ENCODE measurements at regions not wholly inside any gene's neighbourhood (a gene's known extent, or its start where the extent isn't known, plus 50 kb on each side); places are given as distances from the start of the nearest gene placed in this dataset.
"Not testable (repeated sequence)": the region's sequence is repeated elsewhere in the genome, so short reads cannot be mapped to it uniquely, and the experiment has no call there.

DNA sequence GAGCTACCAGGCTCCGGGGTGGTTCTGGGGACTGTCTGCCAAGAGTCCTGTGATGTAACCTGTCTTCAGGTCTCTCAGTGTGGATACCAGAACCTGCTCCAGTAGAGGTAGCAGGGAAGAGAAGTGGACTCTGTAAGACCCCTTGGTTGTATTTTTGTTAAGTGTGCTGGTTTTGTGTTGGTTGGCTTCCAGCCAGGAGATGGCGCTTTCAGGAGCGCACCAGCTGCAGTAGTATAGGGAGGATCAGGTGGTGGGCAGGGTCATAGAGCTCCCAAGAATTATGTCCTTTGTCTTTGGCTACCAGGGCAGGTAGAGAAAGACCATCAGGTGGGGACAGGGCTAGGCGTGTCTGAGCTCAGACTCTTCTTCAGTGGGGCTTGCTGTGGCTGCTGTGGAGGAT is 1147.2 kb upstream of the ADGRL4 start:
- no peaks in the 10 kb centered on the region for H3K36me3 ChIP-seq (ENCODE audit: control insufficient read depth, insufficient read depth, low read length)
- H3K27me3 ChIP-seq (ENCODE audit: control insufficient read depth, insufficient read depth, low read length, poor library complexity, severe bottlenecking), result no peaks in the 10 kb centered on the region
- H3K27ac ChIP-seq (ENCODE audit: insufficient read depth, low read depth, low read length, poor library complexity, severe bottlenecking), result no peak overlapping the region
- H3K4me1 ChIP-seq (ENCODE audit: control insufficient read depth, insufficient read depth, low read length), result no peaks in the 10 kb centered on the region
- 95 to 96% methylated on average over 4 of the region's 4 CpGs for WGBS, 2 experiments
- no peaks in the 10 kb centered on the region for H3K9me3 ChIP-seq (ENCODE audit: control insufficient read depth, low read length)
- no peak overlapping the region for H3K4me3 ChIP-seq (ENCODE audit: insufficient read depth, low read depth, low read length)

DNA sequence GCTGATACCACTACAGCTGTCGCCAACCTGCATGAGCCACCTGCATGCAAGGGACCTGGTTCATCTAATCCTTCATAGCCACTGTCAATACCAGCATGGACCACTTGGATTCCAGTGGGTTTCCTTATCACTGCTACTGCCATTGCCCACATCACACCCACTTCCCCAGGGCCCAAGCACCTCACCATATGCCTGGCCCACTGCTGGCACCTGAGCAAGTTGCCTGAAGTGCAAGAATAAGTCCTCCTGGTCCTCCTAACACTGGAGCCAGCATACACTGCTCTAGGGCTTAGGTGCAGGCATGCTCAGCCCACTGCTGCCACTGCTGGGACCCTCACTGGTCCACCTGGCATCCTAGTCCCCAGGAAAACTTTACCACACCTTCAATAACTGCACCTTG is 1136.8 kb upstream of the ADGRL4 start:
- Histone ChIP-seq H3K4me3 (ENCODE audit: insufficient read depth, low read depth, low read length) (no peak overlapping the region), H3K9me3 (ENCODE audit: control insufficient read depth, low read length) (no peaks in the 10 kb centered on the region), H3K27ac (ENCODE audit: insufficient read depth, low read depth, low read length, poor library complexity, severe bottlenecking) (no peak overlapping the region), H3K4me1 (ENCODE audit: control insufficient read depth, insufficient read depth, low read length) (no peaks in the 10 kb centered on the region), H3K36me3 (ENCODE audit: control insufficient read depth, insufficient read depth, low read length) (no peaks in the 10 kb centered on the region), H3K27me3 (ENCODE audit: control insufficient read depth, insufficient read depth, low read length, poor library complexity, severe bottlenecking) (no peaks in the 10 kb centered on the region)
- WGBS, 2 experiments, result 41% methylated on average over 1 of the region's 1 CpG

DNA sequence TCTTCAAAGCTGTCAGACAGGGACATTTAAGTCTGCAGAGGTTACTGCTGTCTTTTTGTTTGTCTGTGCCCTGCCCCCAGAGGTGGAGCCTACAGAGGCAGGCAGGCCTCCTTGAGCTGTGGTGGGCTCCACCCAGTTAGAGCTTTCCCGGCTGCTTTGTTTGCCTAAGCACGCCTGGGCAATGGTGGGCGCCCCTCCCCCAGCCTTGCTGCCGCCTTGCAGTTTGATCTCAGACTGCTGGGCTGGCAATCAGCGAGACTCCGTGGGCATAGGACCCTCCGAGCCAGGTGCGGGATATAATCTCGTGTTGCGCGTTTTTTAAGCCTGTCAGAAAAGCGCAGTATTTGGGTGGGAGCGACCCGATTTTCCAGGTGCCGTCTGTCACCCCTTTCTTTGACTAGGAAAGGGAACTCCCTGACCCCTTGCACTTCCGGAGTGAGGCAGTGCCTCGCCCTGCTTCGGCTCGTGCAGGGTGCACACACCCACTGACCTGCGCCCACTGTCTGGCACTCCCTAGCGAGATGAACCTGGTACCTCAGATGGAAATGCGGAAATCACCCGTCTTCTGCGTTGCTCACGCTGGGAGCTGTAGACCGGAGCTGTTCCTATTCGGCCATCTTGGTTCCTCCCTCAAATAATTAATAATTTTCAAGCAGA is 1131.5 kb upstream of the ADGRL4 start:
- not testable (repeated sequence) for H3K36me3 ChIP-seq (ENCODE audit: control insufficient read depth, insufficient read depth, low read length); H3K4me3 ChIP-seq (ENCODE audit: insufficient read depth, low read depth, low read length); H3K27ac ChIP-seq (ENCODE audit: insufficient read depth, low read depth, low read length, poor library complexity, severe bottlenecking); H3K9me3 ChIP-seq (ENCODE audit: control insufficient read depth, low read length); H3K27me3 ChIP-seq (ENCODE audit: control insufficient read depth, insufficient read depth, low read length, poor library complexity, severe bottlenecking); H3K4me1 ChIP-seq (ENCODE audit: control insufficient read depth, insufficient read depth, low read length)
- WGBS, 2 experiments, result 86 to 88% methylated on average over 27 of the region's 27 CpGs

DNA sequence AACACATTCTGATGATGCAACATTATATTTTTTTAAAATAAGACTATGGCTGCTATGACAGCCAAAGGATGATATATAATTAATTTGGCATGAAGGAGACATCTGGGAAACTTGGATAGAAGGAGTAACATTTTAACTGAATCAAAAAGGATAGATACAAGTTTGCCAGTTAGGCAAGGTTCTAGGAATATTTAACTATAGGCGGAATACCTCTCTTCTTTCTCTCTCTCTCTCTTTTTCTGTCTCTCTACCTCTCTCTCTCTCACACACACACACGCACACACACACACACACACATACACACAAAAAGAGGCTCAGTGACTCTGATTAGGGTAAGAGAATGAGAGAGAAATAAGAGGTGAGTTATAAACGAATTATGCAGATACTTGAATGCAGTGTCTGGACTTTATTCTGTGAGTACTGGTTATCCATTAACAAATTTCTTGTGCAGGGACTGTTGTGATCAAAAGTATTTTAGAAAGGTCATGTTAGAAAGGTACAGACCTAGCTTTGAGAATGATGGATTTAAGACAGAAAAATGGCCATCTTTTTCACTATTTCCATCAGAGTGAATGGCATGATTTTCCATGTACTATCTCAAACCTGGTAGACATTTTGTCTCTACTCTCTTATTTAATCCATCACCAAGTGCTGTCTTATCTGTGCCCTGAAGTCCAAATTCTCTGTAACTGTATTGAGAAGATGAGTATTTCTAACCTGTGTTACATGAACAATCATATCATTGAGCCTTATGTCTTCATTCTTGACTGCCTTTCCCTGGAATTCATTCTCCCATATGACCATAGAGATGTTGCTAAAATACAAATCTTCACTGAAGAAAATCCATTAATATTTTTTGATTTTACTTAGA is 1106.9 kb upstream of the ADGRL4 start:
- WGBS, 2 experiments, result 86 to 94% methylated on average over 1 to 3 of the region's 3 CpGs
- H3K27ac ChIP-seq (ENCODE audit: insufficient read depth, low read depth, low read length, poor library complexity, severe bottlenecking), result no peak overlapping the region
- H3K9me3 ChIP-seq (ENCODE audit: control insufficient read depth, low read length), result no peaks in the 10 kb centered on the region
- H3K4me3 ChIP-seq (ENCODE audit: insufficient read depth, low read depth, low read length), result no peak overlapping the region
- H3K27me3 ChIP-seq (ENCODE audit: control insufficient read depth, insufficient read depth, low read length, poor library complexity, severe bottlenecking), result no peaks in the 10 kb centered on the region
- no peaks in the 10 kb centered on the region for H3K36me3 ChIP-seq (ENCODE audit: control insufficient read depth, insufficient read depth, low read length)
- H3K4me1 ChIP-seq (ENCODE audit: control insufficient read depth, insufficient read depth, low read length), result no peaks in the 10 kb centered on the region

DNA sequence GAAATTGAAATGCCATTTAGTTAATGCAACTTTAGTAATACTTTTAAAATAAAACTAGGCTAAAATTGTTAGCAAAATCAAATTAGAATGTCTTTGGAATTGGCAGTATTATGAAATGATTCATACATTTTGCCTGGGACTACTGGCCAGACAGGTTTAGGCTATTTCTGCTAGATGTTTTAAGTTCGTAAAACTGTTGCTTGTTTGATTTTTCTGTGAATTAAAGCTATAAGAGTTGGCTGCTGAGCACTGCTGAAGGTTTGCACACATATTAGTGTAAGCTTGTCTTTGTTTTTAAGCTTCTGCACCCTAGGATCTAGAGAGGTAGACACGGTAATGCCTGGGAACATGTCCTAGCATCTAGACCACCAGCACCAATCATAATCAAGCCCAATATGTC is 1094.6 kb upstream of the ADGRL4 start:
- no peaks in the 10 kb centered on the region for H3K4me1 ChIP-seq (ENCODE audit: control insufficient read depth, insufficient read depth, low read length)
- H3K36me3 ChIP-seq (ENCODE audit: control insufficient read depth, insufficient read depth, low read length), result no peaks in the 10 kb centered on the region
- 95 to 98% methylated on average over 2 of the region's 2 CpGs for WGBS, 2 experiments
- no peaks in the 10 kb centered on the region for H3K27me3 ChIP-seq (ENCODE audit: control insufficient read depth, insufficient read depth, low read length, poor library complexity, severe bottlenecking)
- no peak overlapping the region for H3K27ac ChIP-seq (ENCODE audit: insufficient read depth, low read depth, low read length, poor library complexity, severe bottlenecking)
- no peaks in the 10 kb centered on the region for H3K9me3 ChIP-seq (ENCODE audit: control insufficient read depth, low read length)
- H3K4me3 ChIP-seq (ENCODE audit: insufficient read depth, low read depth, low read length), result no peak overlapping the region

DNA sequence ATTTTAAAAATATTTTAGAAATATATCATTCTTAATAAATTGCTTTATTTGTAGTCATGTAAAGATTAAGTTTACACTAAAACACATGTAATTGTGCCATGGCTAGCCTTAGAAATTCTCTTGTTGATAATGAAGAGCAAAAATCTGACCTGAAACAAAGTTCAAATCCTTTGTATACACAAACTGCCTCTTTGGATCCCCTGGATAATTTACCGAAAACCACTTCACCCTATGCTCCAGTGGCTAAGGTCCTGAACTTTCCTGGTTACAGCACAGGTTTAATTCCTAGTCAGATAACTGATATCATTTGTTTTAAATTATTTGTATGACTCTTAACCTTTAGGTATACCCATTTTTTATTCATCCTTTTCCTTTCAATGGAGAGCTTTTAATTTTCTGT is 1093.2 kb upstream of the ADGRL4 start:
- H3K36me3 ChIP-seq (ENCODE audit: control insufficient read depth, insufficient read depth, low read length), result no peaks in the 10 kb centered on the region
- no peaks in the 10 kb centered on the region for H3K9me3 ChIP-seq (ENCODE audit: control insufficient read depth, low read length)
- H3K4me1 ChIP-seq (ENCODE audit: control insufficient read depth, insufficient read depth, low read length), result no peaks in the 10 kb centered on the region
- no peak overlapping the region for H3K4me3 ChIP-seq (ENCODE audit: insufficient read depth, low read depth, low read length)
- H3K27me3 ChIP-seq (ENCODE audit: control insufficient read depth, insufficient read depth, low read length, poor library complexity, severe bottlenecking), result no peaks in the 10 kb centered on the region
- H3K27ac ChIP-seq (ENCODE audit: insufficient read depth, low read depth, low read length, poor library complexity, severe bottlenecking), result no peak overlapping the region
- WGBS, 2 experiments, result 85 to 100% methylated on average over 1 of the region's 1 CpG

DNA sequence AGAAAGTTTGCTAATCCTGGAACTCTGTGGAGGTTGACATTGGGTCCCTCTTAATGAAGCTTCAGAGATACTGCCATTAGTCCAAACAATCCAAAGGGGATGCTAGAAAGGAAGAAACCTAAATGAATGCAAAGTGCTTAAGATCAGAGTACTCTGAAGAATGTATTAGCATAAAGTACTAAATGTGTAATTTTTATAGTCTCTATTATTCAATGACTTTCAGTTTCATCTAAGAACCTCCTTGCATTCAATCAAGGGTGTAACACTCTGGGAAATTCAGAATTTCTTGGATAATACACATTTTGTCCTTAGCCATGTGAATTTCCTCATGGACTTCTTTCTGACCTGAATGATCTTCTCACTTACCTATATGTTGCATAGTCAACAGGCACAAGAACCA is 1078.5 kb upstream of the ADGRL4 start:
- no peaks in the 10 kb centered on the region for H3K4me1 ChIP-seq (ENCODE audit: control insufficient read depth, insufficient read depth, low read length)
- no peaks in the 10 kb centered on the region for H3K9me3 ChIP-seq (ENCODE audit: control insufficient read depth, low read length)
- no peak overlapping the region for H3K4me3 ChIP-seq (ENCODE audit: insufficient read depth, low read depth, low read length)
- H3K36me3 ChIP-seq (ENCODE audit: control insufficient read depth, insufficient read depth, low read length), result no peaks in the 10 kb centered on the region
- H3K27ac ChIP-seq (ENCODE audit: insufficient read depth, low read depth, low read length, poor library complexity, severe bottlenecking), result no peak overlapping the region
- H3K27me3 ChIP-seq (ENCODE audit: control insufficient read depth, insufficient read depth, low read length, poor library complexity, severe bottlenecking), result no peaks in the 10 kb centered on the region

DNA sequence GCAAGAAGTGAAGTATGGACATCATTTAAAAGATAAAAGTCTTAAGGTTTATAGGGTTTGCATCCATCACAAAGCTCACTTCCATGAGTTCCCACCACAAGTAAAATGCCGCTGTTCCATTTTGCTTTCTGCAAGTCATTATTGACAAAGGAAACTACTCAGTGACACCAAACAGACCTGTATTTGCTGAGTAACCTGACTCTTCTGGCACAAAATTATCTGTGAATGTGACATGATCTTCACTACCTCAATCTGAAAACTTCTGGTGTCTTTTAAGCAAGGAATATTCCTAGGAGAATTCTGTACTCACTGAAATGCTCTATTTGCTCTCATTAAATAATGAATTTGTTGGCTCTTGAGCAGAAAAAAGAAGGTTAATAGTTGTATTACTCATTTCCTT is 1077.4 kb upstream of the ADGRL4 start:
- H3K36me3 ChIP-seq (ENCODE audit: control insufficient read depth, insufficient read depth, low read length), result no peaks in the 10 kb centered on the region
- no peaks in the 10 kb centered on the region for H3K9me3 ChIP-seq (ENCODE audit: control insufficient read depth, low read length)
- H3K27me3 ChIP-seq (ENCODE audit: control insufficient read depth, insufficient read depth, low read length, poor library complexity, severe bottlenecking), result no peaks in the 10 kb centered on the region
- no peaks in the 10 kb centered on the region for H3K4me1 ChIP-seq (ENCODE audit: control insufficient read depth, insufficient read depth, low read length)
- H3K4me3 ChIP-seq (ENCODE audit: insufficient read depth, low read depth, low read length), result no peak overlapping the region
- no peak overlapping the region for H3K27ac ChIP-seq (ENCODE audit: insufficient read depth, low read depth, low read length, poor library complexity, severe bottlenecking)
- 98 to 100% methylated on average over 1 of the region's 1 CpG for WGBS, 2 experiments

DNA sequence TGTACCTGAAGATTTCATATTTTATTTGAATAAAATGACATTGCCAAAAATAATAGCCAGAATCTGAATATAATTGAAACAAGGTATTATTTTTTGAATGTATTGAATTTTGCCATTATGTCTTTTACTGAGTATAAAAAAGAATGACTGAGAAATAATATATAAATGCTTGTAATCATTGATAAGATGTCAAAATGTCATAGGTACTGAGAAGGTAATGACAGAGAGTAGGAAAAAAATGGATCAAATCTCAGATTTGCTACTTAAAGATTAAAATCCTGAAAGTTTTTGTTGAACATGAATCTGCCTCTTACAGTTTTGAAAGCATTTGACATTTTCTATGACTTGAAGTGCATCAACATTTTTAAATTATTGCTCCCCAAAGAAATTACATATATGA is 1069.9 kb upstream of the ADGRL4 start:
- Histone ChIP-seq H3K4me3 (ENCODE audit: insufficient read depth, low read depth, low read length) (no peak overlapping the region), H3K27ac (ENCODE audit: insufficient read depth, low read depth, low read length, poor library complexity, severe bottlenecking) (no peak overlapping the region), H3K4me1 (ENCODE audit: control insufficient read depth, insufficient read depth, low read length) (no peaks in the 10 kb centered on the region), H3K36me3 (ENCODE audit: control insufficient read depth, insufficient read depth, low read length) (no peaks in the 10 kb centered on the region), H3K9me3 (ENCODE audit: control insufficient read depth, low read length) (no peaks in the 10 kb centered on the region), H3K27me3 (ENCODE audit: control insufficient read depth, insufficient read depth, low read length, poor library complexity, severe bottlenecking) (no peaks in the 10 kb centered on the region)

DNA sequence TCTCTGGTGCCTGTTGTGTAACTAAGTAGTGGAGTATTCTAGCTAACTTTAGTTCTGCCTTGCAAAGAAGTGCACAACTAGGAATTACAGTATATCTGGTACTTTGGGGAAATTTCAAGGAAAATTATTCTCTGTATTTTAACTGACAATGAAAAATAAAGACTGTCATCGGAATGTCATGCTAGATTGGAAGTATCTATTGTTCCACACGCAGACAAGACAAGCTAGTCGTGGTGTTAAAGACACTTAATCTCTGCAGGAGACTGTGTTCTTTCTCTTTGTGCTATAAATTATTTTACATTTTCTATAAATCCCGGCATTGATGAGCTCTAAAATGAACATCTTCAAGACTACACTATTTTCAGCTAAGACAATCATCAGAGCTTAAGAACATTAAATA is 1068.8 kb upstream of the ADGRL4 start:
- H3K27me3 ChIP-seq (ENCODE audit: control insufficient read depth, insufficient read depth, low read length, poor library complexity, severe bottlenecking), result no peaks in the 10 kb centered on the region
- 90% methylated on average over 3 to 4 of the region's 4 CpGs for WGBS, 2 experiments

More for the DNA sequence above, 1068.8 kb upstream of the ADGRL4 start:
- Histone ChIP-seq H3K9me3 (ENCODE audit: control insufficient read depth, low read length) (no peaks in the 10 kb centered on the region), H3K4me1 (ENCODE audit: control insufficient read depth, insufficient read depth, low read length) (no peaks in the 10 kb centered on the region), H3K27ac (ENCODE audit: insufficient read depth, low read depth, low read length, poor library complexity, severe bottlenecking) (no peak overlapping the region), H3K36me3 (ENCODE audit: control insufficient read depth, insufficient read depth, low read length) (no peaks in the 10 kb centered on the region), H3K4me3 (ENCODE audit: insufficient read depth, low read depth, low read length) (no peak overlapping the region)
